ENCODE measurements at regions not wholly inside any gene's neighbourhood (a gene's known extent, or its start where the extent isn't known, plus 50 kb on each side); places are given as distances from the start of the nearest gene placed in this dataset.
"Not testable (repeated sequence)": the region's sequence is repeated elsewhere in the genome, so short reads cannot be mapped to it uniquely, and the experiment has no call there.

GRCh38 chr12:73769337-73769736, 768.3 kb upstream of the ATXN7L3B start:
- no peak for DNase-seq

GRCh38 chr12:73798523-73798922, 739.1 kb upstream of the ATXN7L3B start:
- DNase-seq = no peak

DNA sequence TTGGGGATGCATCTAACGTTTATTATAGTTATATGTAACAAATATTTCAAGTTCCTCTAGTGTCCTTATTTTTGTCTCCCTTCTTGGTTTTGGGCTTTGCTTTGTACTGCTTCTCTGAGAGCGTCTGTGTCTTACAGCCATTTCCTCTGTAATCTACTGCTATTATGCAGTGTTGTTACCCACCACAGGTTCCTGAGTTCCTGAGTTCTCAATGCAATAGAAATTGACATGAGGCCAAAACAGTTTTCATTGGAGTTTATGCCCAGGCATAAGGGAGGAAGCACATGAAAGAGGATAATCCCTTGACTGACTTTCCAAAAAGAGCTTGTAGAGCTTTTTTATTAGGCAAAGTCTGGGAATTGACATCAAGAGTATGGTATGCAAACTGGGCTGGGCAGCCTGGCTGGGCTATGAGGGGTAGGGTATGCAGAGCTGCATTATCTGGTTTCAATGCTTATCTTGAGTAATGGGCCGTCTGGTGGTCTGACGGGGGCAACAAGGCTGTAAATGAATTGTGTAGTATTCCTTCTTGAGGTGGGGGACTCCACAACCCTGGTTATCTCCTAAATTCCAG, 722.5 kb upstream of the ATXN7L3B start:
- DNase-seq = no peak

DNA sequence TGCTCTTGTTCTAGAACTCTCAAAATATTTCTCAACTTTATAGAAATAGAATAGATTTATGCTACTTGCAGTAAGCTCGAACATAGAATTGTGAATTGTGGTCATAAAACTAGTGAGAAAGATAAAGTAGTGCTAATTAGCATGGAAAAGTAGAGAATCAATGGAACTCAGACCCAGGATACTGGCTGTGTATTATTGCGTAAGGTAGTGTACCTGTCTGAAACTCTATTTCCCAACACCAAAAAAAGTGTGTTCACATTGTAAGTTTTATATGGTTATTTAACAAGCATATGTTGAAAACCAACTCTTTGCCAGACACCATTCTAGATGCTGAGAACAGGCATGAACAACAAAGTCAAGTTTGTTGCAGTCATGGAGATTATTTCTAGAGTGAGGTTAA, 720.5 kb upstream of the ATXN7L3B start:
- DNase-seq = no peak

DNA sequence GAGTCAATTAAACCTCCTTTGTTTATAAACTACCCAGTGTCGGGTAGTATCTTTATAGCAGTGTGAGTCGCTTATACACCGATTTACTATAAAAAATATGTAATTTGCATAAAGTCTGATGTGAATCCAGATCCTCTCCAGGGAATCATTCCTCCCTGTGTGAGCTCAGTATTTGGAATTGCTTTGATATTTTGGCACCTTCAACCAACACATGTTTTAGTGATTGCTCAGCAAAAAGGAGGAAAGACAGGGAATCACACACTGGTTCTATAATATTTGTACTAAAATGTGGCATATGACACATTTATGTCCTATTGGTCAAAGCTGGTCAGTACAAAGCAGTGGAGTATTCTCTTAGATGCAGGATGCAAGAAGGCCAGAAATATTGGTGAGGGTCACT, 703.9 kb upstream of the ATXN7L3B start:
- DNase-seq = no peak

- no peak for DNase-seq
Observed at GRCh38 chr12:73841963-73842362, 695.7 kb upstream of the ATXN7L3B start.

DNA sequence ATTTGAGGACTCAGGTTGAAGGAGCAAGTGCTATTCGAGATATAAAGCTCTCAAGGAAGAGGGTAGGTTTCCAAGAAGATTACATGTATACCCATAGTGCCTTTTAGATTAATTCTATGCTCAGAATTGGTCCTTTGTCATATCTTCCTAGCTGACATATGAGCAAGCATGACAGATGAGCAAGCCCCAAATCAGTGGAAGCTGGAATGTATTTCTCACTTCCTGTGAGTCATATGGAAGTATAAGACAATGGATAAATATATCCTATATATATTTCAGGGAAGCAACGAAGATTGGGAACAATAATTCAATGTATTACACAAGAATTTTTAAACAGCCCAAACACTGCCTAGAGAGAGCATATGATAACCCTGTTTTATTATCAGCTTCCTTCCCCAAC, 674.1 kb upstream of the ATXN7L3B start:
- DNase-seq = no peak

DNA sequence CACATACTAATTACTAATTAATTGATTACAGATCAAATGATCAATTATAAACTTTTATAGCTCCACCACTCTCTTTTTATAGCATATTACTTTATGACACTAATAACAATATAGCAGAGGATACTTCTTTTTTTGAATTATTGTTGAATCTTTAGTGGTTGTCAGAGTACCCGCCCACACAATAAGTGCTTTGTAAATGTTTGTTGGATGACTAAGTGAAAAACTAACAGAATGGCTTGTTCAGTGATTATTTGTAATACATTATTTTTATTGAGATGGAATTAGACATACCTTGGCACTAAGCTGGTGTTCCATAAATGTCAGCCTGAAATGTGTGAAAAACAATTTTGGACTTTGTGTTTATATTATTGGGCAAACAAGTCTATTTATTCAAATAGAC, 670.5 kb upstream of the ATXN7L3B start:
- no peak for DNase-seq

- DNase-seq = not testable (repeated sequence)
Observed at GRCh38 chr12:73877291-73877690, 660.3 kb upstream of the ATXN7L3B start.

DNA sequence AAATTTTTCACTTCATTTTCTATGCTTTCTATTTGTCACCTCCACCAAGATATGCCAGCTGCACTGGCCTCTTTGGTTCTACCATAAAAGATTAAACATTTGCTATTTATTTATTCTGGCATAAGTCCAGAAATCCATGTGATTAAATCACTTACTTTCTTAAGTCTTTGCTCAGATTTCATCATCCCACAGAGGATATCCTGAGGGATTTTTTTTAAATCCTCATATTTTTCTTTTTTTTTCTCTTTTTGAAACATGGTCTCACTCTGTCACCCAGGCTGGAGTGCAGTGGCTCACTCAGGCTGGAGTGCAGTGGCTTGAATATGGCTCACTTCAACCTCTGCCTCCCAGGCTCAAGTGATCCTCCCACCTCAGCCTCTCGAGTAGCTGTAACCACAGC, 645.4 kb upstream of the ATXN7L3B start:
- DNase-seq = no peak

- DNase-seq = no peak
Observed at GRCh38 chr12:73898645-73899044, 639.0 kb upstream of the ATXN7L3B start.

GRCh38 chr12:73902260-73902659, 635.4 kb upstream of the ATXN7L3B start:
- DNase-seq = no peak

- DNase-seq = no peak
Observed at GRCh38 chr12:73906757-73907156, 630.9 kb upstream of the ATXN7L3B start.

DNA sequence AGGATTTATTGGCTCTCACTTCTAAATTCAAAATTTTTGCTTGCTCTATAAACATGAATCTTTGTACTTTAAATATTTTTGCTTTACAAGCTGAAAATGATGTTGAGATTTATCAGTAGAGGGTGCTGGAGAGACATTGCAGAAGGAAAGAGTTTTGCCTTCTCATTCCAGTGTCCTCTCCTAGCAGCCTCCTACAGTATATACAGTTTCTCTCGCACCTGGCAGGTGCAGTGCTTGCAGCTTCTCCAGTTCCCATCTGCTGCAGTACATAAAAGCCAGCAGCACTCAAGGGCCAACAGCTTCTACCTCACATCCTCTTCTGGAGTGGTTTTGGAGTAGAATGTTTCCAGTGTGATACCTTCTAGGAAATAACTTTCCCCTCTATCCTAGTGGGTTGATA, 601.8 kb upstream of the ATXN7L3B start:
- DNase-seq = peak; percentile 98

GRCh38 chr12:73947326-73948026, 590.2 kb upstream of the ATXN7L3B start:
- no peak for DNase-seq

GRCh38 chr12:73950507-73950906, 587.1 kb upstream of the ATXN7L3B start:
- peak; percentile 49 for DNase-seq

DNA sequence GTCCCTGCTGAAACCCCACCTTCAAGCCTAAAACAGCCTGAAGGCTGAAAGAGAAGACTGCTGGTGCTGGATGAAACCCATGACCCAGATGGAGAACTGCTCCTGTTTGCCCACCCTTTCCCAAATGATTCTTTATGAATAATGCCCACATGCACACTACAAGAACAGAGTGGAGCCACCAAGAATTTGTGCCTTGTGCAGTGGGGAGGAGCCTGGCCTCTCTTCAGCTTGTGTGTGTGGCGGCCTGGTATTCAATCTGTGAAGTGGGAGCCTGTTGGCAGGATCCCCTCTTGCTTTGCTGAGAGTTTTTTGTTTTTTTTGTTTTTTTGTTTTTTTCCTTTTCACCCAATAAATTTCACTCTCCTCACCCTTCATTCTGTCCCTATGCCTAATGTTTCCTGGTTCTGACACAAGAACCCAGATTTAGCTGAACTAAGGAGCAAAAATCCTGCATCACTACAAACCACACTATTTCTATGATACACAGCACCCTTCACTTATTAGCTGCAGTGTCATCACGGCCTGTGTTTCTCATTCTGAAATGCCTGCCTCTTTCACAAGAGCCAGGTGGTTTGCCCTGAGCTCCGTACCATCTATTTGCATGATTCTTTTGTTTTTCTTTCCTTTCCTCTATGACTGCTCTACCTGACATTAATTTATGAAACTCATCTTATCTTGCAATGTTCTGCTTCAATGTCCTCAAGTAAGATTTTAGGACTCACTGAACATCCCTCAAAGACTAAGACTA, 585.5 kb upstream of the ATXN7L3B start:
- DNase-seq = no peak

- DNase-seq = no peak
Observed at GRCh38 chr12:73964641-73965040, 573.0 kb upstream of the ATXN7L3B start.

DNA sequence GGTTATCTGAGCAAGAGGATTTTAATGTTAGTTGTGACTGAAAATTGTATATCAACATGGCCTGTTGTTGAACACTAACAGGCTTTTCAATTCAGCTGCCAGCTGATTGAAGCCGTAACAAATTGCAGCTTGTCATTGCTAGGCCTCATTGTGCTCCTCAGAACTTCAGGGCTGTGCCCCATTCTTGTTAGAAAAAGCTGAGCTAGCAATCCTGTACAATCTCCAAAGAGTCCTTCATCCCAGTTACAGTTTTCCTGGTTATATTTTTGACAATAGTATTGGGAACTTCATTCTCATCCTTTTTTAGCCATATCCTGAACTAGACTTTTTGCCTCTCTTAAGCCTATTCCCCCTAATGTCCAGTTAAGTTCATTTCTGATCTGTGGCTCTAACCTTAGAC, 564.1 kb upstream of the ATXN7L3B start:
- no peak for DNase-seq

DNA sequence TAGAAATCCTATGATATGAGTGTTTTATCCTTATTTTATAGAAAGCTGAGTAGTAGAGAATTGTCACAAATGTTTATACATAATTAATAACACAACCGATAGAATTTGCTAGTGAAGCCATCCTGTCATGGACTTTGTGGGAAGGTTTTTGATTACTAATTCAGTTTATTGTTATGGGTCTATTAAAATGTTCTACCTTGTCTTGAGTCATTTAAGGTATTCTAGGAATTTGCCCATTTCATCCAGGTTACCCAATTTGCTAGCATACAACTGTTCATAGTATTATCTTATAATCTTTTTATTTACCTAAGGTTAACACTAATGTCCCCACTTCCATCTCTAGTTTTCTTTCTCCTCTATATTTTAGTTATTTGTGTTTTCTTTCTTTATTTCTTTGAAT, 553.1 kb upstream of the ATXN7L3B start:
- DNase-seq = no peak

DNA sequence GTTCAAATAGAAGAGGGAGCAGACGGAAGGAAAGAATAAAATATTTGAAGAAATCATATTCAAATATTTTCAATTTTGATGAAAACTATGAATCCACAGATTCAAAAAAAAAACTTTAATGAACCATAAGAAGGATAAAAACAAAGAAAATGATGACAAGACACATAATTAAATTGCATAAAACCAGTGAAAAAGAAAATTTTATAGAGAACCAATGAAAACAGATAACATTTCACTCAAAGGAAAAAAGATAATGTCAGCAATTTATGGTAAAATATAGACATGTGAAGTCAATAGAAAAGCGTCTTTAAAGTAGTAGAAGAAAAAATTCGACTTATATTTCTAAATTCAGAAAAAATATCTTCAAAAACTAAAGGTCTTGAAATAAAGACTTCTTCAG, 546.5 kb upstream of the ATXN7L3B start:
- DNase-seq = no peak

DNA sequence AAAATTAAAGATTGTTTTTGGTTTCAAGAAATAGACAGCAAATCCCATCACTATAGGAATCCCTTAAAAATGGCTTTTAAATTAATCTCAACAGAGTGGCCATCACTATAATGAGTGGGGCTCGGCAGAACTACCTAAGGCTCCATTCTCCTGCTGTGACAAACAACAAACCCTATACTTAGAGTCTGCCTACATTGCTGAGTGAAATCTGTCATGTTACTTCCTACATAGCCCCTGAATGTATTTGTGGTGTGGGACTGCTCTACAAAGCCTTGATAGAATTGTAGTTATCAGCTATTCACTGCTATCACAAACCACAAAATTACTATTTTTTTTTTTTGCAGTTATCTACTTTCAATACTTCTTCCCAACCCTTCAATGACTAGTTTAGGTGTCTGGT, 538.7 kb upstream of the ATXN7L3B start:
- no peak for DNase-seq

DNA sequence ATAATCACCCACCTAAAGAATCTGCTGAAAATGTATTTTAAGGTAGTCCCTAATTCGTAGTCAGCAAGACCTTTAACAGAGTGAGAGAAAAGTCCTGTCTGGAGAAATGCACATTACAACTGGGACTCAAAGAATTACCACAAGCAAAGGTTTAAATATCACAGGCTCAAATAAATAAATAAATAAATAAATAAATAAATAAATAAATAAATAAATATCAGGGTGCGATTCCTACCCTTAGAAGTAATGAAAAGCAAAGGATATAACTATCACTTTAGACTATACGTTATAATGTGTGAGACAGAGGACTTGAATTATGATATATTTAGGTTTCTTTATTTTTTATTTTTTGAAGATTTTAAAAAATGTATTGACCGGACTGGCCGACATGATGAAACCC, 522.5 kb upstream of the ATXN7L3B start:
- no peak for DNase-seq

- DNase-seq = not testable (repeated sequence)
Observed at GRCh38 chr12:74016324-74016723, 521.3 kb upstream of the ATXN7L3B start.
